HL-60 (cell line): ENCODE measurements at regions not wholly inside any gene's neighbourhood (a gene's known extent, or its start where the extent isn't known, plus 50 kb on each side); places are given as distances from the start of the nearest gene placed in this dataset.

ENCODE experiments used
- DNase-seq, 2 experiments: peaks; one replicate each; pipeline ENCODE4 v3.0.0-alpha.2; 2010 to 2020; ENCODE audit warnings: low read depth in 1 of 2, low spot score in 1 of 2
- H3K27ac ChIP-seq: fragments of 250-450 bp; sonication (Bioruptor Pico); replicated peaks from 2 replicates; pipeline ENCODE4 v1.5.1; 2020; ENCODE audit warnings: mild to moderate bottlenecking, moderate library complexity
- H3K27me3 ChIP-seq: fragments of 250-450 bp; sonication (Bioruptor Pico); 2 replicates; pipeline ENCODE4 v1.5.1; 2021; ENCODE audit warnings: mild to moderate bottlenecking, moderate library complexity; ENCODE audit not compliant: insufficient read depth, poor library complexity, severe bottlenecking
- H3K4me3 ChIP-seq: replicated peaks from 2 replicates; pipeline ENCODE4 v1.5.1; 2011; ENCODE audit warnings: mild to moderate bottlenecking, control low read depth, low read length; ENCODE audit not compliant: insufficient read depth
- CTCF ChIP-seq: IDR thresholded peaks from one replicate; pipeline ENCODE4 v1.5.1; 2011; ENCODE audit warnings: low read length, control low read depth, inconsistent platforms; ENCODE audit not compliant: insufficient read depth
- GABPA ChIP-seq: IDR thresholded peaks from 2 replicates; pipeline ENCODE4 v1.6.1; 2012; ENCODE audit warnings: low read depth
- POLR2AphosphoS5 ChIP-seq: IDR thresholded peaks from 2 replicates; pipeline ENCODE4 v1.6.1; 2012; ENCODE audit warnings: low read depth
- REST ChIP-seq: IDR thresholded peaks from 2 replicates; pipeline ENCODE4 v1.6.1; 2012; ENCODE audit warnings: low read depth; ENCODE audit not compliant: insufficient replicate concordance
- SPI1 ChIP-seq: IDR thresholded peaks from 2 replicates; pipeline ENCODE4 v1.6.1; 2012; ENCODE audit warnings: low read depth, mild to moderate bottlenecking, borderline replicate concordance

GRCh38 chr4:101655005-101655404 lies 135.5 kb upstream of the BANK1 start:
- TF ChIP-seq POLR2AphosphoS5 (no peak), CTCF (no peak), SPI1 (no peak), GABPA (no peak), REST (no peak)
- no peak for DNase-seq

GRCh38 chr4:101651778-101652177 lies 138.8 kb upstream of the BANK1 start:
- no peak overlapping the region for H3K4me3 ChIP-seq
- TF ChIP-seq CTCF (no peak), GABPA (no peak), POLR2AphosphoS5 (no peak), REST (no peak), SPI1 (no peak)
- DNase-seq, result no peak
- no peak overlapping the region for H3K27ac ChIP-seq
- H3K27me3 ChIP-seq, result no peaks in the 10 kb centered on the region

More at GRCh38 chr4:101655005-101655404, 135.5 kb upstream of the BANK1 start:
- H3K27me3 ChIP-seq, result no peaks in the 10 kb centered on the region
- no peak overlapping the region for H3K4me3 ChIP-seq
- H3K27ac ChIP-seq, result no peak overlapping the region

- no peaks in the 10 kb centered on the region for H3K27me3 ChIP-seq
- TF ChIP-seq REST, result no peak
- TF ChIP-seq SPI1, result no peak
- no peak for TF ChIP-seq POLR2AphosphoS5
- no peak for TF ChIP-seq CTCF
- no peak for TF ChIP-seq GABPA
- no peak for DNase-seq
- no peak overlapping the region for H3K27ac ChIP-seq
- H3K4me3 ChIP-seq, result no peak overlapping the region
These were observed 140.6 kb upstream of the BANK1 start for GRCh38 chr4:101649790-101650515.
